NB4 (cell line): ENCODE measurements at regions not wholly inside any gene's neighbourhood (a gene's known extent, or its start where the extent isn't known, plus 50 kb on each side); places are given as distances from the start of the nearest gene placed in this dataset.

Source experiments
- MAX ChIP-seq: IDR thresholded peaks from 2 replicates; pipeline ENCODE4 v1.6.1; 2011; ENCODE audit warnings: low read depth, low read length
- POLR2A ChIP-seq: IDR thresholded peaks from 2 replicates; pipeline ENCODE4 v1.6.1; 2011; ENCODE audit warnings: mild to moderate bottlenecking; ENCODE audit not compliant: insufficient read length; ENCODE audit errors: extremely low read depth

GRCh38 chr2:24435391-24436316, 55.4 kb upstream of the NCOA1 start:
- TF ChIP-seq MAX (no peak), POLR2A (no peak)
